Keratinocyte (primary cell): ENCODE measurements at regions not wholly inside any gene's neighbourhood (a gene's known extent, or its start where the extent isn't known, plus 50 kb on each side); places are given as distances from the start of the nearest gene placed in this dataset.

Experiments
- DNase-seq: peaks from one replicate; pipeline ENCODE4 v3.0.0-alpha.2; 2011; ENCODE audit warnings: low read depth, missing footprints, low spot score
- FAIRE-seq: peaks from 2 replicates; lab custom pipeline; 2011; peaks lifted over from hg19 to GRCh38; lab: Jason Lieb, UNC
- H2AFZ ChIP-seq: 2 replicates; pipeline ENCODE4 v1.6.0; 2012; ENCODE audit warnings: low read length, control low read depth, inconsistent platforms; ENCODE audit not compliant: control insufficient read depth
- H3K27ac ChIP-seq: 2 replicates; pipeline ENCODE4 v1.5.1; 2011; ENCODE audit warnings: low read length; ENCODE audit not compliant: control insufficient read depth, insufficient read depth
- H3K27me3 ChIP-seq: 3 replicates; pipeline ENCODE4 v1.6.0; 2011; ENCODE audit warnings: low read length; ENCODE audit not compliant: control insufficient read depth, insufficient read depth; ENCODE audit errors: extremely low read depth
- H3K36me3 ChIP-seq, 2 experiments: 2 replicates in 1 of 2; 3 replicates in 1 of 2; pipeline ENCODE4 v1.5.1; 2011; ENCODE audit warnings: low read length in 2 of 2, mild to moderate bottlenecking in 1 of 2; ENCODE audit not compliant: control insufficient read depth in 2 of 2, insufficient read depth in 2 of 2; ENCODE audit errors: extremely low read depth in 1 of 2
- H3K4me1 ChIP-seq: 3 replicates; pipeline ENCODE4 v1.5.1; 2011; ENCODE audit warnings: low read length; ENCODE audit not compliant: control insufficient read depth, insufficient read depth; ENCODE audit errors: extremely low read depth
- H3K4me2 ChIP-seq: 3 replicates; pipeline ENCODE4 v1.6.0; 2011; ENCODE audit warnings: low read depth, low read length; ENCODE audit not compliant: control insufficient read depth, insufficient read depth; ENCODE audit errors: extremely low read depth
- H3K4me3 ChIP-seq, 3 experiments: fragments of 200-600 bp in 1 of 3; sonication (generic) in 1 of 3; 2 replicates in 2 of 3; 3 replicates in 1 of 3; pipeline ENCODE4 v1.5.1; 2011 to 2016; ENCODE audit warnings: low read length in 3 of 3, mild to moderate bottlenecking in 3 of 3, control low read depth in 2 of 3, inconsistent platforms in 1 of 3, low read depth in 1 of 3, mixed read lengths in 1 of 3, mixed run types in 1 of 3, moderate library complexity in 1 of 3; ENCODE audit not compliant: control insufficient read depth in 2 of 3, insufficient read depth in 2 of 3; ENCODE audit errors: extremely low read depth in 1 of 3
- H3K79me2 ChIP-seq: 2 replicates; pipeline ENCODE4 v1.6.0; 2012; ENCODE audit warnings: low read length; ENCODE audit not compliant: control insufficient read depth, insufficient read depth
- H3K9ac ChIP-seq: 3 replicates; pipeline ENCODE4 v1.6.0; 2011; ENCODE audit warnings: low read length; ENCODE audit not compliant: control insufficient read depth, insufficient read depth; ENCODE audit errors: extremely low read depth
- H3K9me1 ChIP-seq: 3 replicates; pipeline ENCODE4 v1.6.0; 2011; ENCODE audit warnings: low read length; ENCODE audit not compliant: control insufficient read depth, insufficient read depth; ENCODE audit errors: extremely low read depth
- H3K9me3 ChIP-seq: 2 replicates; pipeline ENCODE4 v1.5.1; 2012; ENCODE audit warnings: low read depth, low read length; ENCODE audit not compliant: control insufficient read depth
- H4K20me1 ChIP-seq: 3 replicates; pipeline ENCODE4 v1.6.0; 2011; ENCODE audit warnings: low read length; ENCODE audit not compliant: control insufficient read depth, insufficient read depth; ENCODE audit errors: extremely low read depth
- EZH2 ChIP-seq: IDR thresholded peaks from one replicate; pipeline ENCODE4 v1.6.1; 2012; ENCODE audit warnings: inconsistent platforms, mild to moderate bottlenecking, low read length, moderate library complexity
- dilution Hi-C: fragments of 300-500 bp; cut with MboI; formaldehyde crosslinking; loops from one replicate; pipeline ENCODE4 v1.7.0; 2020; ENCODE audit warnings: low sequenced_read_pairs; ENCODE audit not compliant: extremely low pct_ligation_motif_present
- TF ChIP-seq, protein P1 (sequence below), 3 experiments: IDR thresholded peaks in 1 of 3; conservative IDR thresholded peaks in 1 of 3; optimal IDR thresholded peaks in 1 of 3; 2 replicates in 2 of 3; 3 replicates in 1 of 3; pipeline versions ENCODE3 to v1.5.1; 2011; ENCODE audit warnings: low read length in 3 of 3, mild to moderate bottlenecking in 3 of 3, moderate library complexity in 2 of 3, control low read depth in 1 of 3, inconsistent platforms in 1 of 3; ENCODE audit not compliant: insufficient read depth in 2 of 3; ENCODE audit errors: extremely low read depth in 1 of 3

DNA sequence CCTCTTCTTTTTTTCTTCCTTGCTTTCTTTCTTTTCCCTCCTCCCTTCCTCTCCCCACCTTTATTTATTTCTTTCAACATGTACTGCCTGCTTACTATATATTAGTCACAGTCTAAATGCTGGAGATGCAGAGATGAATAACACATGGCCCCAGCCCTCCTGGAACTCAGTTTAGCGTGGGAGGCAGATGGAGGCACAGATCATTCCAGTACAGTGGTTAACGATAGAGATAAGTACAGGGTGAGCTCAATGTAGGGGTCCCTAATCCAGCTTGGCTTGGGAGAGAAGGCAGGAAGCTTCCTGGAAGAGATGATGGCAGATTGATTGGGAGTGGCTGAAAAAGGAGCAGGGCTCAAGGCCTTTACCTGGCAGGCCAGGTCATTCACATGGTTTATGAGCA lies 55.6 kb upstream of the PPP2R5A start:
- Histone ChIP-seq H3K9me3 (no peaks in the 10 kb centered on the region), H3K9ac (no peak overlapping the region), H3K27me3 (peaks cover 5% of the 10 kb centered on the region), H4K20me1 (no peaks in the 10 kb centered on the region), H3K9me1 (no peaks in the 10 kb centered on the region), H3K79me2 (no peaks in the 10 kb centered on the region), H3K4me3 (no peak overlapping the region), H3K4me1 (peaks cover 5% of the 10 kb centered on the region), H3K27ac (no peak overlapping the region), H3K36me3 (no peaks in the 10 kb centered on the region), H3K4me2 (no peak overlapping the region), H2AFZ (no peak overlapping the region)
- FAIRE-seq: no peak
- TF ChIP-seq, protein P1, sequence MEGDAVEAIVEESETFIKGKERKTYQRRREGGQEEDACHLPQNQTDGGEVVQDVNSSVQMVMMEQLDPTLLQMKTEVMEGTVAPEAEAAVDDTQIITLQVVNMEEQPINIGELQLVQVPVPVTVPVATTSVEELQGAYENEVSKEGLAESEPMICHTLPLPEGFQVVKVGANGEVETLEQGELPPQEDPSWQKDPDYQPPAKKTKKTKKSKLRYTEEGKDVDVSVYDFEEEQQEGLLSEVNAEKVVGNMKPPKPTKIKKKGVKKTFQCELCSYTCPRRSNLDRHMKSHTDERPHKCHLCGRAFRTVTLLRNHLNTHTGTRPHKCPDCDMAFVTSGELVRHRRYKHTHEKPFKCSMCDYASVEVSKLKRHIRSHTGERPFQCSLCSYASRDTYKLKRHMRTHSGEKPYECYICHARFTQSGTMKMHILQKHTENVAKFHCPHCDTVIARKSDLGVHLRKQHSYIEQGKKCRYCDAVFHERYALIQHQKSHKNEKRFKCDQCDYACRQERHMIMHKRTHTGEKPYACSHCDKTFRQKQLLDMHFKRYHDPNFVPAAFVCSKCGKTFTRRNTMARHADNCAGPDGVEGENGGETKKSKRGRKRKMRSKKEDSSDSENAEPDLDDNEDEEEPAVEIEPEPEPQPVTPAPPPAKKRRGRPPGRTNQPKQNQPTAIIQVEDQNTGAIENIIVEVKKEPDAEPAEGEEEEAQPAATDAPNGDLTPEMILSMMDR (optimal IDR thresholded peaks at IDR 0.05 in 1 of 3, IDR thresholded peaks at IDR 0.05 in 1 of 3, conservative IDR thresholded peaks at IDR 0.05 in 1 of 3; ENCODE audit: extremely low read depth in 1 of 3, insufficient read depth in 2 of 3, low read length in 3 of 3): no peak
- no peak for TF ChIP-seq EZH2
- dilution Hi-C loops: no loop called here
- no peak for DNase-seq

DNA sequence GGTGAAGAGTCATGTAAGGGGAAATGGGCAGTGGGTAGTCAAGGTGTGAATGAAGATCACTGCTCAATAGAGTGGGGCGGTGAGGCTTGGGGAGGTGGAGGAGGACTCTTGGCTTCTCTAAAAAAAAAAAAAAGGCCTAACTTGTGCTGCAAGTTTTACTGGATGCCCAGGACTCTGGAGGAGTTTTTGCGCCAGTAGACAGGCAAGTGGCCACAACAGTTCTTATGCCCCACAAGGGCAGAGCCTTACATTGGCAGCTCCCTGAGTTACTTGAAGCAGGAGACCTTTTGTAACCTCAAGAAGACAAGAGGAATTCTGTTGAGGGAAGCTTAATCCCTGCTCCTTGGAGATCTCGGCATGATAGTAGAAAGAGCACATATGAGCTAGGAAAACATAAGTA lies 54.9 kb upstream of the PPP2R5A start:
- Histone ChIP-seq H3K9me3 (no peaks in the 10 kb centered on the region), H4K20me1 (no peaks in the 10 kb centered on the region), H3K4me2 (no peak overlapping the region), H3K9me1 (no peaks in the 10 kb centered on the region), H3K79me2 (no peaks in the 10 kb centered on the region), H3K4me1 (peaks cover 10% of the 10 kb centered on the region), H3K9ac (no peak overlapping the region), H3K27me3 (peaks cover 5% of the 10 kb centered on the region), H3K36me3 (no peaks in the 10 kb centered on the region), H2AFZ (no peak overlapping the region), H3K4me3 (no peak overlapping the region), H3K27ac (no peak overlapping the region)
- FAIRE-seq: no peak
- TF ChIP-seq, protein P1 (optimal IDR thresholded peaks at IDR 0.05 in 1 of 3, IDR thresholded peaks at IDR 0.05 in 1 of 3, conservative IDR thresholded peaks at IDR 0.05 in 1 of 3; ENCODE audit: extremely low read depth in 1 of 3, insufficient read depth in 2 of 3, low read length in 3 of 3): no peak
- TF ChIP-seq EZH2: no peak
- dilution Hi-C loops: no loop called here
- DNase-seq: no peak
